Right atrium auricular region (tissue), 2 donors: ENCODE measurements at regions not wholly inside any gene's neighbourhood (a gene's known extent, or its start where the extent isn't known, plus 50 kb on each side); places are given as distances from the start of the nearest gene placed in this dataset.
"Not testable (repeated sequence)": the region's sequence is repeated elsewhere in the genome, so short reads cannot be mapped to it uniquely, and the experiment has no call there.

Experiments
- DNase-seq: peaks from one replicate; pipeline ENCODE4 v3.0.0-alpha.2; 2019; ENCODE audit warnings: low spot score
- H3K27ac ChIP-seq, 2 donors: fragments of 200-600 bp; sonication (generic); 1 replicate in 1 of 2; 2 replicates in 1 of 2; pipeline ENCODE4 v1.5.1; 2016 to 2019
- H3K27me3 ChIP-seq, 2 donors: fragments of 200-600 bp; sonication (generic); one replicate each; pipeline versions ENCODE4 v1.5.1 to v1.6.0; 2017 to 2019
- H3K36me3 ChIP-seq: fragments of 200-600 bp; sonication (generic); one replicate; pipeline ENCODE4 v1.5.1; 2016
- H3K4me1 ChIP-seq, 2 donors: fragments of 200-600 bp; sonication (generic); one replicate each; pipeline versions ENCODE4 v1.5.1 to v1.6.0; 2017 to 2019
- H3K4me3 ChIP-seq, 2 donors: fragments of 200-600 bp; sonication (generic); 1 replicate in 1 of 2; 2 replicates in 1 of 2; pipeline ENCODE4 v1.5.1; 2017 to 2019; ENCODE audit warnings: mild to moderate bottlenecking in 1 of 2, moderate library complexity in 1 of 2
- H3K9me3 ChIP-seq, 2 donors: fragments of 200-600 bp; sonication (generic); one replicate each; pipeline ENCODE4 v1.5.1; 2019
- CTCF ChIP-seq, 2 donors: fragments of 200-600 bp; sonication (generic); IDR thresholded peaks; one replicate each; pipeline ENCODE4 v1.5.1; 2019; ENCODE audit warnings: antibody characterized with exemption in 2 of 2

GRCh38 chr4:27123769-27124124 lies 263.1 kb downstream of the STIM2 start:
- no peaks in the 10 kb centered on the region for H3K4me1 ChIP-seq
- H3K27me3 ChIP-seq = no peaks in the 10 kb centered on the region
- TF ChIP-seq CTCF (IDR thresholded peaks at IDR 0.05) = no peak
- no peaks in the 10 kb centered on the region for H3K9me3 ChIP-seq
- no peaks in the 10 kb centered on the region for H3K36me3 ChIP-seq
- no peak overlapping the region for H3K4me3 ChIP-seq
- DNase-seq = no peak
- no peak overlapping the region for H3K27ac ChIP-seq

GRCh38 chr4:27126895-27127294 lies 266.3 kb downstream of the STIM2 start:
- H3K36me3 ChIP-seq, H3K4me3 ChIP-seq, H3K9me3 ChIP-seq, H3K4me1 ChIP-seq, DNase-seq, H3K27ac ChIP-seq, H3K27me3 ChIP-seq: not testable (repeated sequence)

DNA sequence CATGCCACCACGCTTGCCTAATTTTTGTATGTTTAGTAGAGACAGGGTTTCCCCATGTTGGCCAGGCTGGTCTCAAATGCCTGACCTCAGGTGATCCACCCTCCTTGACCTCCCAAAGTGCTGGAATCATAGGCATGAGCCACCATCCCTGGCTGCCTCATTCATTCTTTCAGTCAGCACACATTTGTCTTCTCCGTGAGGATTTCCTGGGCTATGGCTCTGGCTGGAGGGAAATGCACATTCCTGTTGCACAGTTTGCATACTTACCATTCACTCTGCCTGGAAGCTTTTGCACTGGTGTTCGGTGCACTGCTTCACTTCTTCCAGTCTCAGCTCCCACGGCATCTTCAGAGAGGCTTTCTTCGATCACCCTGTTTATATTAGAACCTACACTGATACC lies 267.8 kb downstream of the STIM2 start:
- DNase-seq = no peak
- H3K36me3 ChIP-seq = no peaks in the 10 kb centered on the region
- TF ChIP-seq CTCF (IDR thresholded peaks at IDR 0.05) = no peak
- H3K27ac ChIP-seq = no peak overlapping the region
- no peak overlapping the region for H3K4me3 ChIP-seq
- H3K4me1 ChIP-seq = no peaks in the 10 kb centered on the region
- no peaks in the 10 kb centered on the region for H3K27me3 ChIP-seq
- no peaks in the 10 kb centered on the region for H3K9me3 ChIP-seq

- H3K9me3 ChIP-seq = no peaks in the 10 kb centered on the region
- no peak for DNase-seq
- H3K27ac ChIP-seq = no peak overlapping the region
- no peaks in the 10 kb centered on the region for H3K27me3 ChIP-seq
- H3K4me3 ChIP-seq = no peak overlapping the region
- H3K36me3 ChIP-seq = no peaks in the 10 kb centered on the region
- TF ChIP-seq CTCF (IDR thresholded peaks at IDR 0.05) = no peak
- no peaks in the 10 kb centered on the region for H3K4me1 ChIP-seq
Measured at GRCh38 chr4:27129871-27130366, 269.3 kb downstream of the STIM2 start.

DNA sequence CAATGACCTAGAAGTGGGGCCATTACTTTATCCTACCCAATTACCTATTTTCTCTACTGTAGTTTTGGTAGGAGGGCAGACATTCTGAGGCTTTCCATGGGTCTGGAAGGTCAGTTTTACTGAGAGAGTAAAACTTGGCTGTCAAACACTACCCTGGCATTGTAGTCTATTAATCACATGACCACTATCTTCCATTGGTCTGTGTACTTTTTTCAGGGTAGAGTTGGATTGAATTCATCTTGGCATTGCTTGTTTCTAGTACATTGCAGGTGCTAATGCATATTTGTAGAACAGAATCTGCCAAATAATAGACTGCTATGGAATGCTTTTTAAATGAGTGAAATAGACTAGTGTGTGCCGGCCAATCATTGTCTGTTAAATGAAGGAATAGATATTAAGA lies 271.9 kb downstream of the STIM2 start:
- Histone ChIP-seq H3K27me3 (no peaks in the 10 kb centered on the region), H3K36me3 (no peaks in the 10 kb centered on the region), H3K4me1 (no peaks in the 10 kb centered on the region), H3K9me3 (peaks cover 0 to 8% of the 10 kb centered on the region in 2 donors), H3K27ac (no peak overlapping the region), H3K4me3 (no peak overlapping the region)
- no peak for TF ChIP-seq CTCF (IDR thresholded peaks at IDR 0.05)
- DNase-seq = no peak

- H3K4me1 ChIP-seq = no peaks in the 10 kb centered on the region
- no peak for TF ChIP-seq CTCF (IDR thresholded peaks at IDR 0.05)
- no peaks in the 10 kb centered on the region for H3K36me3 ChIP-seq
- H3K4me3 ChIP-seq = no peak overlapping the region
- H3K27ac ChIP-seq = no peak overlapping the region
- H3K9me3 ChIP-seq = peaks cover 0 to 7% of the 10 kb centered on the region in 2 donors
- no peaks in the 10 kb centered on the region for H3K27me3 ChIP-seq
- DNase-seq = no peak
Measured at GRCh38 chr4:27140486-27140885, 279.8 kb downstream of the STIM2 start.
